DLD1 (cell line): ENCODE measurements at regions not wholly inside any gene's neighbourhood (a gene's known extent, or its start where the extent isn't known, plus 50 kb on each side); places are given as distances from the start of the nearest gene placed in this dataset.
"Not testable (repeated sequence)": the region's sequence is repeated elsewhere in the genome, so short reads cannot be mapped to it uniquely, and the experiment has no call there.

Source experiments
- in situ Hi-C: cut with HindIII; loops from 2 replicates; pipeline ENCODE4 v1.10.0; 2017; ENCODE audit warnings: low sequenced_read_pairs

GRCh38 chr5:15384581-15384980, 115.4 kb upstream of the FBXL7 start:
- in situ Hi-C loops, result no loop called here

- in situ Hi-C loops, result no loop called here
Measured at GRCh38 chr5:15384176-15384575, 115.8 kb upstream of the FBXL7 start.

- in situ Hi-C loops, result no loop called here
Measured at GRCh38 chr5:15383469-15383868, 116.5 kb upstream of the FBXL7 start.

- in situ Hi-C loops, result no loop called here
Measured at GRCh38 chr5:15383021-15383420, 117.0 kb upstream of the FBXL7 start.

- in situ Hi-C loops, result no loop called here
Measured at GRCh38 chr5:15377573-15378340, 122.2 kb upstream of the FBXL7 start.

GRCh38 chr5:15376803-15377202, 123.2 kb upstream of the FBXL7 start:
- in situ Hi-C loops, result no loop called here

GRCh38 chr5:15376088-15376487, 123.9 kb upstream of the FBXL7 start:
- in situ Hi-C loops, result no loop called here

GRCh38 chr5:15375559-15375958, 124.4 kb upstream of the FBXL7 start:
- in situ Hi-C loops, result no loop called here

- in situ Hi-C loops, result no loop called here
Measured at GRCh38 chr5:15374886-15375285, 125.1 kb upstream of the FBXL7 start.

GRCh38 chr5:15373151-15373550, 126.8 kb upstream of the FBXL7 start:
- in situ Hi-C loops, result no loop called here

- in situ Hi-C loops, result no loop called here
Measured at GRCh38 chr5:15371184-15371583, 128.8 kb upstream of the FBXL7 start.

- in situ Hi-C loops, result no loop called here
Measured at GRCh38 chr5:15368835-15369234, 131.1 kb upstream of the FBXL7 start.

- in situ Hi-C loops, result no loop called here
Measured at GRCh38 chr5:15367489-15367888, 132.5 kb upstream of the FBXL7 start.

GRCh38 chr5:15366676-15367391, 133.1 kb upstream of the FBXL7 start:
- in situ Hi-C loops, result no loop called here

- in situ Hi-C loops, result no loop called here
Measured at GRCh38 chr5:15365070-15365469, 134.9 kb upstream of the FBXL7 start.

- in situ Hi-C loops, result no loop called here
Measured at GRCh38 chr5:15363601-15364000, 136.4 kb upstream of the FBXL7 start.

GRCh38 chr5:15357092-15357453, 142.9 kb upstream of the FBXL7 start:
- in situ Hi-C loops, result not testable (repeated sequence)

GRCh38 chr5:15356308-15357091, 143.5 kb upstream of the FBXL7 start:
- in situ Hi-C loops, result not testable (repeated sequence)

GRCh38 chr5:15354021-15354420, 146.0 kb upstream of the FBXL7 start:
- in situ Hi-C loops, result no loop called here

- in situ Hi-C loops, result no loop called here
Measured at GRCh38 chr5:15353086-15353645, 146.8 kb upstream of the FBXL7 start.

GRCh38 chr5:15350614-15351013, 149.4 kb upstream of the FBXL7 start:
- in situ Hi-C loops, result no loop called here
